MM.1S (cell line): ENCODE measurements at regions not wholly inside any gene's neighbourhood (a gene's known extent, or its start where the extent isn't known, plus 50 kb on each side); places are given as distances from the start of the nearest gene placed in this dataset.

Source experiments
- DNase-seq: peaks from one replicate; pipeline ENCODE4 v3.0.0-alpha.2; 2015
- H2AFZ ChIP-seq: fragments of 300-600 bp; sonication (generic); 2 replicates; pipeline ENCODE4 v1.6.0; 2016; ENCODE audit warnings: antibody characterized with exemption, low read length
- H3F3A ChIP-seq: fragments of 300-600 bp; sonication (generic); 2 replicates; pipeline ENCODE4 v1.6.1; 2016; ENCODE audit warnings: mild to moderate bottlenecking, antibody characterized with exemption, low read length, moderate library complexity, mixed read lengths; ENCODE audit not compliant: insufficient read depth
- H3K27ac ChIP-seq: fragments of 300-600 bp; sonication (generic); 2 replicates; pipeline ENCODE4 v1.5.1; 2016; ENCODE audit warnings: mild to moderate bottlenecking, low read length
- H3K27me3 ChIP-seq: fragments of 300-600 bp; sonication (generic); replicated peaks from 2 replicates; pipeline ENCODE4 v1.6.0; 2016; ENCODE audit warnings: low read length; ENCODE audit not compliant: insufficient read depth
- H3K36me3 ChIP-seq: fragments of 300-600 bp; sonication (generic); replicated peaks from 2 replicates; pipeline ENCODE4 v1.6.1; 2016; ENCODE audit warnings: mild to moderate bottlenecking, low read length, mixed read lengths; ENCODE audit not compliant: insufficient read depth
- H3K4me1 ChIP-seq: fragments of 300-600 bp; sonication (generic); 2 replicates; pipeline ENCODE4 v1.6.1; 2016; ENCODE audit warnings: low read length, mixed read lengths
- H3K4me2 ChIP-seq: fragments of 300-600 bp; sonication (generic); 2 replicates; pipeline ENCODE4 v1.6.0; 2016; ENCODE audit warnings: low read depth, low read length
- H3K4me3 ChIP-seq: fragments of 300-600 bp; sonication (generic); 2 replicates; pipeline ENCODE4 v1.5.1; 2016; ENCODE audit warnings: low read length, mixed read lengths
- H3K79me2 ChIP-seq: fragments of 300-600 bp; sonication (generic); 2 replicates; pipeline ENCODE4 v1.6.1; 2016; ENCODE audit warnings: mixed run types, low read length, mixed read lengths
- H3K9ac ChIP-seq: fragments of 300-600 bp; sonication (generic); 2 replicates; pipeline ENCODE4 v1.6.1; 2016; ENCODE audit warnings: low read length, mixed read lengths
- H3K9me2 ChIP-seq: fragments of 300-600 bp; sonication (generic); replicated peaks from 2 replicates; pipeline ENCODE4 v1.6.1; 2016; ENCODE audit warnings: mild to moderate bottlenecking, low read length, mixed read lengths; ENCODE audit not compliant: insufficient read depth
- H3K9me3 ChIP-seq: fragments of 300-600 bp; sonication (generic); replicated peaks from 2 replicates; pipeline ENCODE4 v1.6.1; 2016; ENCODE audit warnings: mild to moderate bottlenecking, low read length, mixed read lengths; ENCODE audit not compliant: insufficient read depth
- H4K20me1 ChIP-seq: fragments of 300-600 bp; sonication (generic); 2 replicates; pipeline ENCODE4 v1.6.1; 2016; ENCODE audit warnings: mild to moderate bottlenecking, low read length, moderate library complexity, mixed read lengths; ENCODE audit not compliant: insufficient read depth
- EZH2 ChIP-seq: fragments of 300-600 bp; sonication (generic); optimal IDR thresholded peaks from 2 replicates; pipeline ENCODE3; 2017; ENCODE audit warnings: low read depth, mild to moderate bottlenecking, antibody characterized with exemption, low read length, mixed read lengths
- EZH2phosphoT487 ChIP-seq: fragments of 300-600 bp; sonication (generic); IDR thresholded peaks from 2 replicates; pipeline ENCODE4 v1.6.1; 2018; ENCODE audit warnings: antibody characterized with exemption, low read length
- TF ChIP-seq, protein P1 (sequence below): fragments of 300-600 bp; sonication (generic); IDR thresholded peaks from 2 replicates; pipeline ENCODE4 v1.5.1; 2016; ENCODE audit warnings: antibody characterized with exemption, low read length, mixed read lengths

- H3F3A ChIP-seq, result peaks cover 7% of the 10 kb centered on the region
- no peaks in the 10 kb centered on the region for H3K9me2 ChIP-seq
- H3K79me2 ChIP-seq, result no peaks in the 10 kb centered on the region
Measured at GRCh38 chr4:96093057-96093456, 253.2 kb downstream of the PDHA2 start.

GRCh38 chr4:96093563-96093962 lies 253.7 kb downstream of the PDHA2 start:
- Histone ChIP-seq H3K27me3 (peaks cover 47% of the 10 kb centered on the region), H3K27ac (no peak overlapping the region), H3K36me3 (no peaks in the 10 kb centered on the region), H3K4me2 (no peak overlapping the region), H3K9me2 (no peaks in the 10 kb centered on the region), H2AFZ (no peak overlapping the region), H3K4me3 (no peak overlapping the region), H3K79me2 (no peaks in the 10 kb centered on the region), H3K9me3 (no peaks in the 10 kb centered on the region), H4K20me1 (no peaks in the 10 kb centered on the region), H3K9ac (no peak overlapping the region), H3F3A (peaks cover 7% of the 10 kb centered on the region), H3K4me1 (peaks cover 11% of the 10 kb centered on the region)
- no peak for DNase-seq
- TF ChIP-seq EZH2phosphoT487 (no peak), EZH2 (no peak)
- TF ChIP-seq, protein P1, sequence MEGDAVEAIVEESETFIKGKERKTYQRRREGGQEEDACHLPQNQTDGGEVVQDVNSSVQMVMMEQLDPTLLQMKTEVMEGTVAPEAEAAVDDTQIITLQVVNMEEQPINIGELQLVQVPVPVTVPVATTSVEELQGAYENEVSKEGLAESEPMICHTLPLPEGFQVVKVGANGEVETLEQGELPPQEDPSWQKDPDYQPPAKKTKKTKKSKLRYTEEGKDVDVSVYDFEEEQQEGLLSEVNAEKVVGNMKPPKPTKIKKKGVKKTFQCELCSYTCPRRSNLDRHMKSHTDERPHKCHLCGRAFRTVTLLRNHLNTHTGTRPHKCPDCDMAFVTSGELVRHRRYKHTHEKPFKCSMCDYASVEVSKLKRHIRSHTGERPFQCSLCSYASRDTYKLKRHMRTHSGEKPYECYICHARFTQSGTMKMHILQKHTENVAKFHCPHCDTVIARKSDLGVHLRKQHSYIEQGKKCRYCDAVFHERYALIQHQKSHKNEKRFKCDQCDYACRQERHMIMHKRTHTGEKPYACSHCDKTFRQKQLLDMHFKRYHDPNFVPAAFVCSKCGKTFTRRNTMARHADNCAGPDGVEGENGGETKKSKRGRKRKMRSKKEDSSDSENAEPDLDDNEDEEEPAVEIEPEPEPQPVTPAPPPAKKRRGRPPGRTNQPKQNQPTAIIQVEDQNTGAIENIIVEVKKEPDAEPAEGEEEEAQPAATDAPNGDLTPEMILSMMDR, result no peak

More at GRCh38 chr4:96093057-96093456, 253.2 kb downstream of the PDHA2 start:
- Histone ChIP-seq H3K36me3 (no peaks in the 10 kb centered on the region), H3K9ac (no peak overlapping the region), H3K4me3 (no peak overlapping the region), H4K20me1 (no peaks in the 10 kb centered on the region), H3K4me1 (peaks cover 11% of the 10 kb centered on the region), H3K27me3 (peaks cover 47% of the 10 kb centered on the region), H3K4me2 (no peak overlapping the region), H2AFZ (no peak overlapping the region), H3K27ac (no peak overlapping the region), H3K9me3 (no peaks in the 10 kb centered on the region)
- no peak for DNase-seq
- TF ChIP-seq EZH2 (no peak), EZH2phosphoT487 (no peak)
- TF ChIP-seq, protein P1, result no peak

GRCh38 chr4:96094183-96094582 lies 254.3 kb downstream of the PDHA2 start:
- H3K36me3 ChIP-seq, result no peaks in the 10 kb centered on the region
- TF ChIP-seq EZH2, result no peak
- TF ChIP-seq EZH2phosphoT487, result no peak
- TF ChIP-seq, protein P1, result no peak
- H4K20me1 ChIP-seq, result no peaks in the 10 kb centered on the region
- no peak overlapping the region for H3K4me3 ChIP-seq
- H3K4me2 ChIP-seq, result no peak overlapping the region
- H3K79me2 ChIP-seq, result no peaks in the 10 kb centered on the region
- peaks cover 11% of the 10 kb centered on the region for H3K4me1 ChIP-seq
- H3K27ac ChIP-seq, result no peak overlapping the region
- peaks cover 47% of the 10 kb centered on the region for H3K27me3 ChIP-seq
- H3K9ac ChIP-seq, result no peak overlapping the region
- DNase-seq, result no peak
- no peak overlapping the region for H2AFZ ChIP-seq
- no peaks in the 10 kb centered on the region for H3K9me3 ChIP-seq
- H3K9me2 ChIP-seq, result no peaks in the 10 kb centered on the region
- peaks cover 7% of the 10 kb centered on the region for H3F3A ChIP-seq
